K562 (cell line): ENCODE measurements at regions not wholly inside any gene's neighbourhood (a gene's known extent, or its start where the extent isn't known, plus 50 kb on each side); places are given as distances from the start of the nearest gene placed in this dataset.

Source experiments
- ATAC-seq: fragments of 200-7000 bp; cut with Tn5 transposase; 3 replicates; pipeline ENCODE4 v1.9.1; 2020; ENCODE audit warnings: moderate library complexity
- BruUV-seq: library from RNA; stranded (reverse); fragments of 400-500 nt; replicated peaks from 2 replicates; lab custom pipeline; 2021; lab: Mats Ljungman, UMichigan
- CTCF ChIA-PET: fragments of 300-600 bp; formaldehyde crosslinking; extraction: SDS; loops from one replicate; lab custom pipeline; 2021; ENCODE audit warnings: low intra/inter-chr PET ratio; lab: Yijun Ruan, JAX
- POLR2A ChIA-PET: fragments of 300-600, 350-650 bp; sonication (Branson Sonifier 250); formaldehyde crosslinking; extraction: SDS; loops from one replicate; lab custom pipeline; 2021; ENCODE audit warnings: antibody characterized with exemption, inconsistent platforms; lab: Yijun Ruan, JAX
- DNase-seq, 4 experiments: peaks; one replicate each; pipeline versions ENCODE4 v3.0.0 to v3.0.0-alpha.2; 2011 to 2018; ENCODE audit warnings: low spot score in 3 of 4, mixed read lengths in 3 of 4; ENCODE audit errors: extremely low read depth in 1 of 4
- FAIRE-seq: peaks from 2 replicates; lab custom pipeline; 2011; peaks lifted over from hg19 to GRCh38; lab: Jason Lieb, UNC
- H2AFZ ChIP-seq: 2 replicates; pipeline ENCODE4 v1.6.0; 2011; ENCODE audit warnings: low read depth, low read length, control low read depth, inconsistent platforms
- H3K27ac ChIP-seq: fragments of 200-600 bp; 3 replicates; pipeline ENCODE4 v1.8.0; 2011; ENCODE audit warnings: low read depth, mild to moderate bottlenecking, control low read depth, inconsistent platforms, low read length, moderate library complexity, mixed read lengths; ENCODE audit errors: extremely low read depth
- H3K27me3 ChIP-seq, 2 experiments: fragments of 300-600 bp in 1 of 2; 2 replicates in 1 of 2; 3 replicates in 1 of 2; pipeline versions ENCODE4 v1.6.0 to v1.8.0; 2011; ENCODE audit warnings: inconsistent platforms in 2 of 2, low read length in 2 of 2, mild to moderate bottlenecking in 1 of 2, mixed read lengths in 1 of 2, moderate library complexity in 1 of 2; ENCODE audit not compliant: control insufficient read depth in 2 of 2, insufficient read depth in 2 of 2
- H3K36me3 ChIP-seq: fragments of 300-600 bp; 3 replicates; pipeline ENCODE4 v1.8.0; 2011; ENCODE audit warnings: mild to moderate bottlenecking, low read length, inconsistent platforms; ENCODE audit not compliant: control insufficient read depth, insufficient read depth
- H3K4me1 ChIP-seq, 2 experiments: fragments of 200-600 bp in 1 of 2; replicated peaks in 1 of 2; 2 replicates in 1 of 2; 3 replicates in 1 of 2; pipeline versions ENCODE4 v1.5.1 to v1.8.0; 2011; ENCODE audit warnings: inconsistent platforms in 2 of 2, low read length in 2 of 2, mild to moderate bottlenecking in 1 of 2, mixed read lengths in 1 of 2, moderate library complexity in 1 of 2; ENCODE audit not compliant: control insufficient read depth in 2 of 2, insufficient read depth in 2 of 2
- H3K4me2 ChIP-seq: 2 replicates; pipeline ENCODE4 v1.6.1; 2011; ENCODE audit warnings: low read length, control low read depth, inconsistent platforms, mixed read lengths; ENCODE audit not compliant: insufficient read depth
- H3K4me3 ChIP-seq: fragments of 200-600 bp; sonication (generic), shearing (Covaris generic); 2 replicates; pipeline ENCODE4 v1.5.1; 2016; ENCODE audit warnings: control low read depth, inconsistent platforms
- H3K79me2 ChIP-seq: fragments of 200-600 bp; 3 replicates; pipeline ENCODE4 v1.8.0; 2011; ENCODE audit warnings: low read length, inconsistent platforms; ENCODE audit not compliant: control insufficient read depth, insufficient read depth
- H3K9ac ChIP-seq, 2 experiments: 2 replicates each; pipeline versions ENCODE4 v1.6.0 to v1.6.1; 2011; ENCODE audit warnings: low read depth in 2 of 2, low read length in 2 of 2, control low read depth in 1 of 2, inconsistent platforms in 1 of 2, mild to moderate bottlenecking in 1 of 2, mixed read lengths in 1 of 2; ENCODE audit not compliant: insufficient read depth in 1 of 2
- H3K9me1 ChIP-seq: one replicate; pipeline ENCODE4 v1.6.0; 2011; ENCODE audit warnings: inconsistent platforms, mild to moderate bottlenecking, low read length, moderate library complexity; ENCODE audit not compliant: control insufficient read depth, insufficient read depth
- H3K9me3 ChIP-seq: replicated peaks from 2 replicates; pipeline ENCODE4 v1.5.1; 2011; ENCODE audit warnings: low read depth, low read length, inconsistent platforms; ENCODE audit not compliant: control insufficient read depth, insufficient read depth
- H4K20me1 ChIP-seq: replicated peaks from 2 replicates; pipeline ENCODE4 v1.6.1; 2011; ENCODE audit warnings: low read length, inconsistent platforms, mixed read lengths; ENCODE audit not compliant: control insufficient read depth, insufficient read depth
- BMI1 ChIP-seq: fragments of 150-350 bp; IDR thresholded peaks from 2 replicates; pipeline ENCODE4 v1.6.1; 2014; ENCODE audit warnings: low read length
- CBX3 ChIP-seq, 2 experiments: IDR thresholded peaks; 1 replicate in 1 of 2; 2 replicates in 1 of 2; pipeline ENCODE4 v1.6.1; 2012; ENCODE audit warnings: inconsistent platforms in 2 of 2, low read length in 2 of 2, borderline replicate concordance in 1 of 2, control low read depth in 1 of 2
- CSDE1 ChIP-seq, 2 experiments: fragments of 450-650 bp; IDR thresholded peaks; 2 replicates each; pipeline ENCODE4 v1.6.1; 2016; ENCODE audit warnings: mild to moderate bottlenecking in 1 of 2
- DDX20 ChIP-seq: fragments of 450-650 bp; IDR thresholded peaks from 2 replicates; pipeline ENCODE4 v1.6.1; 2016; ENCODE audit warnings: missing genetic modification characterization, low read depth, mild to moderate bottlenecking, missing compliant biosample characterization, moderate library complexity
- GTF2F1 ChIP-seq: IDR thresholded peaks from 2 replicates; pipeline ENCODE4 v1.6.1; 2011; ENCODE audit warnings: low read depth, low read length, improper control_type of control experiment
- HIVEP1 ChIP-seq: fragments of 250-450 bp; sonication (Bioruptor Pico); IDR thresholded peaks from 2 replicates; pipeline ENCODE4 v1.4.0; 2020; ENCODE audit warnings: mild to moderate bottlenecking
- HNRNPL ChIP-seq: fragments of 200-400 bp; formaldehyde crosslinking; IDR thresholded peaks from 2 replicates; pipeline ENCODE4 v1.6.1; 2017; ENCODE audit warnings: low read depth, mild to moderate bottlenecking, low read length
- NCOR1 ChIP-seq: fragments of 450-650 bp; IDR thresholded peaks from 2 replicates; pipeline ENCODE4 v1.6.1; 2016; ENCODE audit warnings: mild to moderate bottlenecking, moderate library complexity
- POLR2B ChIP-seq: fragments of 450-650 bp; IDR thresholded peaks from 2 replicates; pipeline ENCODE4 v1.6.1; 2018; ENCODE audit warnings: low read depth; ENCODE audit not compliant: partially characterized antibody
- SAFB2 ChIP-seq: fragments of 200-400 bp; formaldehyde crosslinking; IDR thresholded peaks from 2 replicates; pipeline ENCODE4 v1.6.1; 2018; ENCODE audit warnings: borderline replicate concordance, low read length, low read depth, moderate library complexity; ENCODE audit not compliant: severe bottlenecking
- TRIM25 ChIP-seq: fragments of 450-650 bp; IDR thresholded peaks from 2 replicates; pipeline ENCODE4 v1.7.0; 2016; ENCODE audit warnings: borderline replicate concordance
- ZNF133 ChIP-seq: fragments of 250-450 bp; sonication (Bioruptor Pico); IDR thresholded peaks from 2 replicates; pipeline ENCODE4 v1.4.0; 2020; ENCODE audit warnings: mild to moderate bottlenecking
- ZNF384 ChIP-seq: IDR thresholded peaks from 2 replicates; pipeline ENCODE4 v1.6.1; 2012; ENCODE audit warnings: low read depth, low read length, improper control_type of control experiment
- WGBS: fragments of 100-300 bp; shearing (Covaris generic); methylation state at CpG from one replicate; pipeline ENCODE4 v1.1.6; 2016; ENCODE audit warnings: low coverage, mixed read lengths; ENCODE audit not compliant: insufficient coverage; ENCODE audit errors: missing lambda C conversion rate; 5-methylcytosine and 5-hydroxymethylcytosine counted together
- in situ Hi-C: fragments of 300-500 bp; cut with MboI; formaldehyde crosslinking; loops from 4 replicates; pipeline ENCODE4 v1.15.0; 2018; ENCODE audit warnings: inconsistent platforms, mixed read lengths
- intact Hi-C: fragments of 100-400 bp; cut with micrococcal nuclease; formaldehyde crosslinking; loops from 2 replicates; pipeline ENCODE4 v1.14.2; 2022
- TF ChIP-seq, protein P1 (sequence below): fragments of 450-650 bp; formaldehyde crosslinking; IDR thresholded peaks from 2 replicates; pipeline ENCODE4 v1.4.0; 2020; ENCODE audit warnings: mild to moderate bottlenecking, moderate library complexity

DNA sequence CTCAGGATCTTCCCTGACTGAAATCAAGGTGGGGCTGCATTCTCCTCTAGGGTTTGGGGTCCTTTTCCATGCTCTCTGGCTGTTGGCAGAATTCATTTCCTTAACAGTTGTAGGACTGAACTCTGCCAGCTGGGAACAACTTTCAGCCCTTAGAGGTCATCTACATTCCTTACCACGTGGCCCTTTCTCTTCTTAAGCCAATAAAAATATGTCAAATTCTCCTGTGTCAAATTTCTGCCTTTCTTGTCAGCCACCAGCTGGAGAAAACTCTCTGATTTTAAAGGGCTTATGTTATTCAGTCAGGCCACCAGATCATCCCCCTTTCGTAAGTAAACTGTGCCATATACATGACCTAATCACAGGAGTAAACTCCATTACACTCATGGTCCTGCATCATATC is 95.3 kb upstream of the IL6 start:
- in situ Hi-C loops: no loop called here
- Histone ChIP-seq H3K9ac (no peak overlapping the region), H3K79me2 (no peaks in the 10 kb centered on the region), H3K4me2 (no peak overlapping the region), H3K4me3 (no peak overlapping the region), H3K9me1 (no peaks in the 10 kb centered on the region), H3K4me1 (peaks cover 0 to 8% of the 10 kb centered on the region in 2 experiments; a peak in 1 of 5 replicates), H2AFZ (no peak overlapping the region), H3K27me3 (no peaks in the 10 kb centered on the region), H3K27ac (no peak overlapping the region), H4K20me1 (no peaks in the 10 kb centered on the region), H3K36me3 (peaks cover 5% of the 10 kb centered on the region; the same call in 1 of the 3 replicates), H3K9me3 (no peaks in the 10 kb centered on the region)
- POLR2A ChIA-PET: interaction anchor here (1.1 kb wide), 1 partner anchor 41 kb away, joined by 3 read pairs; no protein-coding TSS in a partner anchor
- 67% methylated on average over 2 of the region's 2 CpGs for WGBS
- FAIRE-seq (no peak), DNase-seq (no peak), ATAC-seq (no peak)
- CTCF ChIA-PET: no interaction called here
- TF ChIP-seq SAFB2: no peak
- TF ChIP-seq BMI1: no peak
- no peak for TF ChIP-seq HIVEP1 (CRISPR knock-in tag)
- TF ChIP-seq POLR2B: no peak
- TF ChIP-seq GTF2F1: no peak
- no peak for TF ChIP-seq DDX20 (tag)
- TF ChIP-seq TRIM25: no peak
- no peak for TF ChIP-seq ZNF133
- no peak for TF ChIP-seq CSDE1 (IDR thresholded peaks at IDR 0.05)
- TF ChIP-seq, protein P1, sequence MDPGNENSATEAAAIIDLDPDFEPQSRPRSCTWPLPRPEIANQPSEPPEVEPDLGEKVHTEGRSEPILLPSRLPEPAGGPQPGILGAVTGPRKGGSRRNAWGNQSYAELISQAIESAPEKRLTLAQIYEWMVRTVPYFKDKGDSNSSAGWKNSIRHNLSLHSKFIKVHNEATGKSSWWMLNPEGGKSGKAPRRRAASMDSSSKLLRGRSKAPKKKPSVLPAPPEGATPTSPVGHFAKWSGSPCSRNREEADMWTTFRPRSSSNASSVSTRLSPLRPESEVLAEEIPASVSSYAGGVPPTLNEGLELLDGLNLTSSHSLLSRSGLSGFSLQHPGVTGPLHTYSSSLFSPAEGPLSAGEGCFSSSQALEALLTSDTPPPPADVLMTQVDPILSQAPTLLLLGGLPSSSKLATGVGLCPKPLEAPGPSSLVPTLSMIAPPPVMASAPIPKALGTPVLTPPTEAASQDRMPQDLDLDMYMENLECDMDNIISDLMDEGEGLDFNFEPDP (CRISPR knock-in tag): no peak
- TF ChIP-seq ZNF384: no peak
- TF ChIP-seq HNRNPL: no peak
- no peak for TF ChIP-seq NCOR1
- no peak for TF ChIP-seq CBX3 (IDR thresholded peaks at IDR 0.05; ENCODE audit: borderline replicate concordance in 1 of 2, low read length in 2 of 2)
- BruUV-seq: no TSS peak
- intact Hi-C loops: no loop called here
